ENCODE measurements at regions not wholly inside any gene's neighbourhood (a gene's known extent, or its start where the extent isn't known, plus 50 kb on each side); places are given as distances from the start of the nearest gene placed in this dataset.

DNA sequence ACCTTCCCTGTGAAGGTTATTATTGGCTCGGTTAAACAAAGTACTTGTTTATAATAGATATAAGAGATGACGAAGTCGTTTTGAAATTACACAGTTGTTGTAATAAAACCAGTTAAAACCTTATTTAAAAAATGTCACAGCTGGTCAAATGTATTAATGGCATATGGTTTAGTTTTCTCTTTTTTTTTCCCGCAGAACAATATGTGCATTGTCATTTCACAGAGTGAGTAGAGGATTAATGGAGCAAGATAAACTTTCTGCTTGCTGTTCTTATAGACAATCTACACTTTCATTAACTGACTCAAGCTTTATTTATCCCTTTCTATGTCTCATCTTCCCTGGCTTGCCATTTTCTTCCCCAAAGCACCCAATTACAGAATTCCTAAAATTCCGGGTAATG lies 404.3 kb upstream of the NPVF start:
- no peak for DNase-seq (ENCODE audit: low spot score)

DNA sequence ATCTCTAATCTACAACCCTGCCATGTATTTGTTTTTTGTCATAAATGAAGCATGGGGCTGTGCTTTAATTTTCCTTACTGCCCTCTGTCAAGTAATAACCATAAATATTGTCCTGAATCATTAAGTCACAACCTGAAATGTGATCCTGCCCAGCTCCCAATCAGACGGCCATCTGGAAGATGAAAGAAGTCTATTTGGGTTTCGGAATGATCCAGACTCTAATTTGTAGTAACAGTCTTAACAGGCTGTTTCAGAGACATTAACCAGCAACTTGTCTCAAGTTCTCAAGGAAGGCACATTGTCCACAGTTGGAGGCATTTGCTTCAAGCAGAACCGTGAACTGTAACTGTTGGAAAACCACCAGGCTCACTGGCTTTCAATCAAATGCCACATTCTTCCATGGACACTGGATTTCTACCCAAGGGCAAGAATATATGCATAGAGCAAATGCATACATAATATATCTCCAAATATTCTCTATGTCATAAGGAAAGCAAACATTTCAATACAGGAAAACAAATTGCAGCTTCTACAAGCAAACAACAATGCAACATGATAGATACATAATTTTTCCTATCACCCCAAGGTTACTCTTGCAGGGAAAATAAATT lies 405.2 kb upstream of the NPVF start:
- no peak for DNase-seq (ENCODE audit: low spot score)

DNA sequence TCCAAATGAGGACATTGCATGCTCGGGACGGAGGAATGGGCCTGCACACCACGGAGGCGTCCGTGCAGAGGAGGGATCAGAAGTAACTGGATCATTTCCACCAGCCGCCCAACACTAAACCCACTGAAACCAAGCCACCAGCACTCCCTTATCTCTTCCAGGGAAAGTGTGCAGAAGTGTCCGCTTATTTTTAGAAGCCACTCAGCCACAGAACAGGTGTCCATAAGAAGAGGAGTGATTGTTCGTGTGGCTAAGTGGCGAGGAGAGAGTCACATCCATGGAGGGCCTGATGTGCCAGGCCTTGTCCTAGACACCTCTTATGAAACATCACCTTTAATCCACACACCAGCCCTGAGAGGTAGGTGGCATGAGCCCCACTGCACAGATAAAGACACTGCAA lies 407.9 kb upstream of the NPVF start:
- DNase-seq (ENCODE audit: low spot score): no peak

- DNase-seq (ENCODE audit: low spot score): no peak
Observed at GRCh38 chr7:25636871-25637283, 408.6 kb upstream of the NPVF start.

DNA sequence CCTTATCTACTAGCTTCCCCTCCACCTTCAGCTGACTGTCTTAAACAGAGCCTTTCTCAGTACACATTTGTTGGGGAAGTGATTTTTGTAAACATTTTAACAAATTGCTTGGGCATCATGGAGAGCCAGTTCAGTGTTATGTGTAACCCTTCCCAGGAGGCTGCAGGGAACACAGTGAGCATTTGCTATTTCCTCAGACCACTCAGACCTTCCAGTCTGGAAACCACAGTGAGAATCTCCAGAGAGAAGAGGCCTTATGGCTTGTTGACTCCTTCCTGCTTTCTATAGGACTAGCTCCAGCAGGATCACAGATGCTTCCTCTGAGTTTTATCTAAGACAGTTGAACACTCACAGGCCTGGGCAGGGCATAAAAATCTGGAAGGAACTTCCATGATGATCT lies 409.8 kb upstream of the NPVF start:
- DNase-seq (ENCODE audit: low spot score): no peak

DNA sequence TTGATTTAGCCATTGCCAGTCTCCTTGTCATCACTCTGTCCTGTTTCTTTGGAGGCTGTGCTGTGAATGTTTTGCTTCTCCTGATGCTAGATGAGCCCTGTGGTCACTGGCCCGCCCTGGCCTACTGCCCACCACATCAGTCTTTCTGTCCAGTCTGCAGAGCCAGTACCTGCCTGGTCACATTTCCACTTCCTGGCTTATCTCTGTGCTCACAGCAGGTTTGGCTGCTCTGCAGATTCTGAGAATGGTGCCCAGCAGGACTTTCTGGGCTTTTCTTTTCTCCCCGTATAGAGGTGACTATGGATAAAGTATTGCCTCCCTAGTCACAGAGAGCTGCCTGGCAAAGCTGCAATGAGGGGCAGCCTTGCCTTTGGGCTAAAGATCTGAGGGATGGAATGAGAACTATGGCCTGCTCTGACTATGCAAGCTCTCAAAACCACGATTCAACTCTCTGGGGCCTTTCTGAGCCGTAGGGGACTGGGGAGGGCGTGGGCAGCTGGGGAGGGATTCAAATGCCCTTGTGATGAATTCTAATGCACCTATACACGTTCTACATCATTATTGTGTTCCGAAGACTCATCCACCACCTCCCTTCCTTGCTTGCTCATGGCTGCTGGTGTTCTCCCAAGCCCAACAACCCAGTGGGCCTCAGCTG lies 410.4 kb upstream of the NPVF start:
- DNase-seq (ENCODE audit: low spot score): no peak

DNA sequence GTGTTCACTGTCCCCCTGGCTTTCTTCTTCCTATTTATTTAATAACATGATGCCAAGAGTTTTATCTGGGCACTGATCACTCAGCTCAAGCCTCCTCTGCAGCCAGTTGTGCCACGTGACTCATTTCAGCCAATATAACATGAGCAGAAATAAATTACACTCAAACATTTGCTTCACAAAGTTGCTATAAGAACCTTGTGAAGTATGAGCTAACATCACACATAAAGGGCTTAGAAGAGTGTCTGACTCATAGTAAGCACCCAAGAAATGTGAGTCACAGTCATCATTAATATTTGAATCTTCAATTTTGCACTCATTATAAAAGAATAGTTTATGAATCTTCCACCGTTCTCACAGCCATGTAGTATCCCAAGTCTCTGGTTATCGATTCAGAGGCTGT lies 414.6 kb upstream of the NPVF start:
- no peak for DNase-seq (ENCODE audit: low spot score)

- no peak for DNase-seq (ENCODE audit: low spot score)
Observed at GRCh38 chr7:25643286-25643685, 415.0 kb upstream of the NPVF start.

- no peak for DNase-seq (ENCODE audit: low spot score)
Observed at GRCh38 chr7:25643770-25644394, 415.6 kb upstream of the NPVF start.

- DNase-seq (ENCODE audit: low spot score): no peak
Observed at GRCh38 chr7:25646726-25647413, 418.6 kb upstream of the NPVF start.

- DNase-seq (ENCODE audit: low spot score): no peak
Observed at GRCh38 chr7:25647872-25648271, 419.6 kb upstream of the NPVF start.

- DNase-seq (ENCODE audit: low spot score): no peak
Observed at GRCh38 chr7:25652366-25652765, 424.1 kb upstream of the NPVF start.

GRCh38 chr7:25653384-25653783 lies 425.1 kb upstream of the NPVF start:
- no peak for DNase-seq (ENCODE audit: low spot score)

DNA sequence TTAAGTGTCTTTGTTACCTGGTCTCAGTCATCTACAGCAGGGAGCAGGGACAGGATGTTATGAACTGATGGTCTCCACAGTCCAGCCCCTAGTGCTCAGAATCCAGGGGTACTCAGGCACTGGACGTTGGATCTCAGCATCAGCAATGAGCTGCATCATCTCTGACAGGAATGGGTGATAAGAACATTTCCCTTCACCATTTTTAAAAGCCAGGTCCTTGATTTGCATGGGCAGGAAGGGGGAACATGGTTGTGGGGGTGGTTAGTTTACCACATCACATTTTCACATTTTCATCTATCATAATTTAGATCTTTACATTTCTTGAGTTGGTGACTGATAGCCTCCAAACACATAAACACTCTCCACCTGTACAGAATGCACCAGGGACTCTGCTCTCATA lies 427.8 kb upstream of the NPVF start:
- DNase-seq (ENCODE audit: low spot score): no peak

DNA sequence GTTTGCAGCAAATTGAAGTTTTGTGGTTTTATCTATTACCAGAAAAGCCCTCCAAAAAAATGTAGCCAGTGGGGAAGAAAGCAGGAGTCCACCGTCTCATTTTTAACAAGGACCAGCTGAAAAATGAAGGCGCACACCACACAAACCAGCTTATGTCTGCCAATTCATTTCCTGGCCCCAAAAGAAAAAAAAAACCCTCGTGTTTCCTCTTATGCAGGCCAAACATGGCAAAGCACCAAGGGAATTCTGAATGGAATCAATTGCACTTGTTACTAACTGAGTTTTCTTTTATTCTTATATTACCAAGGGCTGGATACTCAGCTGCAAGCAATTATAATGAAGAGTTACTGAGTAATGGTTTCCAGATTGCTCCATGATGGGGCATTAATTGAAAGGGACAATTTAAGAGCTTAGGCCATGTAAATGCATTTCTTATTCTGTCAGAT lies 428.3 kb upstream of the NPVF start:
- no peak for DNase-seq (ENCODE audit: low spot score)

- no peak for DNase-seq (ENCODE audit: low spot score)
Observed at GRCh38 chr7:25658375-25658774, 430.1 kb upstream of the NPVF start.

- DNase-seq (ENCODE audit: low spot score): no peak
Observed at GRCh38 chr7:25659841-25660240, 431.6 kb upstream of the NPVF start.

GRCh38 chr7:25662841-25663800 lies 434.8 kb upstream of the NPVF start:
- DNase-seq (ENCODE audit: low spot score): no peak

- DNase-seq (ENCODE audit: low spot score): no peak
Observed at GRCh38 chr7:25663877-25664276, 435.6 kb upstream of the NPVF start.

DNA sequence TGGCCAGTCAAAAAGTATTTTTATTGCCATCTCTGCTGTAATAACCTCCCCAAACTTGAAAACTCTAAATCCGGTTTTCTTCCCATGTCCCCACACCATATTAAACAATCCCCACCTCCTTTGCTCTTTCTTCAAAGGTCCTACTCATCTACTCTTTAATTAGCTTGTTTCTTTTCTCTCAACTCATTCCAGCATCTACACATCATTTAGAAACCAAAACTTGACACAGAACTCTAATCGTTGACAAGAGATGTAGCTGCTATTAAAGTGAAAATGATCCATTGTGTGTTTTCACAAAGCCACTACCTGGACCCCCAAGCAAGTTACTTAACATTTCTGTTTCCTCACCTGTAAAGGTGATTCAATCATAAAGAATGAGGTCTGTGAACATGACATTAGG lies 436.3 kb upstream of the NPVF start:
- DNase-seq (ENCODE audit: low spot score): no peak

GRCh38 chr7:25665374-25665773 lies 437.1 kb upstream of the NPVF start:
- no peak for DNase-seq (ENCODE audit: low spot score)

Data from HuH-7.5 (cell line).